Mucosa of descending colon (tissue), 3 donors: ENCODE measurements at regions not wholly inside any gene's neighbourhood (a gene's known extent, or its start where the extent isn't known, plus 50 kb on each side); places are given as distances from the start of the nearest gene placed in this dataset.

Experiments
- ATAC-seq: fragments of 200-7000 bp; cut with Tn5 transposase; one replicate; pipeline ENCODE4 v1.9.1; 2020; ENCODE audit warnings: mild to moderate bottlenecking, moderate library complexity
- DNase-seq, 3 donors: peaks; one replicate each; pipeline ENCODE4 v3.0.0-alpha.2; 2020
- H3K36me3 ChIP-seq: fragments of 200-600 bp; one replicate; pipeline ENCODE4 v1.8.0; 2021; ENCODE audit warnings: low read depth, mild to moderate bottlenecking
- H3K4me1 ChIP-seq: fragments of 200-600 bp; one replicate; pipeline ENCODE4 v1.8.0; 2021; ENCODE audit warnings: low read depth, mild to moderate bottlenecking
- H3K4me3 ChIP-seq: fragments of 200-600 bp; one replicate; pipeline ENCODE4 v1.8.0; 2021; ENCODE audit warnings: mild to moderate bottlenecking
- H3K9me3 ChIP-seq: fragments of 200-600 bp; one replicate; pipeline ENCODE4 v1.8.0; 2021; ENCODE audit warnings: mild to moderate bottlenecking
- intact Hi-C, 2 donors: fragments of 100-400 bp; cut with DNase I in 1 of 2; cut with micrococcal nuclease in 1 of 2; formaldehyde crosslinking; loops; one replicate each; pipeline versions ENCODE4 v1.11.0 to v1.11.1; 2022; cut with DNase I, micrococcal nuclease
- TF ChIP-seq, protein P1 (sequence below): fragments of 200-600 bp; IDR thresholded peaks from one replicate; pipeline ENCODE4 v1.8.0; 2022; ENCODE audit warnings: antibody characterized with exemption, mild to moderate bottlenecking
- donor health status: DM: no; HTN: no; CAD: no; lungs with moderate emphysema.
- donor health status: DM: no; HTN: no; CAD: no.
- donor health status: DM: no; HTN: yes; CAD: no.

DNA sequence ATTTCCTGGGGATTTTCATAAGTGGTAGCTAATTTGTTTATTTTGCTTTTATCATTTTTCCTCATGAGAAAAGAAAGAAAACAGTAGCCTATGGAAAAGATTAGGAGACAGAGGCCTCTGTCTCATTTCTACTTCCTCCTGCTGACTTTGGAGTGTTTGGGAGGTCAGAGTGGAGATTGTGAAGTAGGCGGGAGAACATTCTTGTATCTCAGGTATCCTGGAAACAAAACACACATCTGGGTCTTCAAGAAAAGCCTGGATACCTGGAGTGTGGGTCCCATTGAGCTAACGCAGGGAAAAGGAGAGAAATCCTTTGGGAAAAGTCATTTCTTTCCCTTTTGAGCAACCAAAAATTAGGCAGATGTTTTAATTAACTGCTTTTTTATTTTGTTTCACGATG is 161.5 kb upstream of the DMAC1 start:
- H3K4me1 ChIP-seq, result peaks cover 26% of the 10 kb centered on the region
- H3K36me3 ChIP-seq, result no peaks in the 10 kb centered on the region
- H3K4me3 ChIP-seq, result no peak overlapping the region
- H3K9me3 ChIP-seq, result no peaks in the 10 kb centered on the region
- intact Hi-C loops, result no loop called here
- DNase-seq, result no peak
- TF ChIP-seq, protein P1, sequence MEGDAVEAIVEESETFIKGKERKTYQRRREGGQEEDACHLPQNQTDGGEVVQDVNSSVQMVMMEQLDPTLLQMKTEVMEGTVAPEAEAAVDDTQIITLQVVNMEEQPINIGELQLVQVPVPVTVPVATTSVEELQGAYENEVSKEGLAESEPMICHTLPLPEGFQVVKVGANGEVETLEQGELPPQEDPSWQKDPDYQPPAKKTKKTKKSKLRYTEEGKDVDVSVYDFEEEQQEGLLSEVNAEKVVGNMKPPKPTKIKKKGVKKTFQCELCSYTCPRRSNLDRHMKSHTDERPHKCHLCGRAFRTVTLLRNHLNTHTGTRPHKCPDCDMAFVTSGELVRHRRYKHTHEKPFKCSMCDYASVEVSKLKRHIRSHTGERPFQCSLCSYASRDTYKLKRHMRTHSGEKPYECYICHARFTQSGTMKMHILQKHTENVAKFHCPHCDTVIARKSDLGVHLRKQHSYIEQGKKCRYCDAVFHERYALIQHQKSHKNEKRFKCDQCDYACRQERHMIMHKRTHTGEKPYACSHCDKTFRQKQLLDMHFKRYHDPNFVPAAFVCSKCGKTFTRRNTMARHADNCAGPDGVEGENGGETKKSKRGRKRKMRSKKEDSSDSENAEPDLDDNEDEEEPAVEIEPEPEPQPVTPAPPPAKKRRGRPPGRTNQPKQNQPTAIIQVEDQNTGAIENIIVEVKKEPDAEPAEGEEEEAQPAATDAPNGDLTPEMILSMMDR, result no peak
- ATAC-seq, result peak; percentile 26

DNA sequence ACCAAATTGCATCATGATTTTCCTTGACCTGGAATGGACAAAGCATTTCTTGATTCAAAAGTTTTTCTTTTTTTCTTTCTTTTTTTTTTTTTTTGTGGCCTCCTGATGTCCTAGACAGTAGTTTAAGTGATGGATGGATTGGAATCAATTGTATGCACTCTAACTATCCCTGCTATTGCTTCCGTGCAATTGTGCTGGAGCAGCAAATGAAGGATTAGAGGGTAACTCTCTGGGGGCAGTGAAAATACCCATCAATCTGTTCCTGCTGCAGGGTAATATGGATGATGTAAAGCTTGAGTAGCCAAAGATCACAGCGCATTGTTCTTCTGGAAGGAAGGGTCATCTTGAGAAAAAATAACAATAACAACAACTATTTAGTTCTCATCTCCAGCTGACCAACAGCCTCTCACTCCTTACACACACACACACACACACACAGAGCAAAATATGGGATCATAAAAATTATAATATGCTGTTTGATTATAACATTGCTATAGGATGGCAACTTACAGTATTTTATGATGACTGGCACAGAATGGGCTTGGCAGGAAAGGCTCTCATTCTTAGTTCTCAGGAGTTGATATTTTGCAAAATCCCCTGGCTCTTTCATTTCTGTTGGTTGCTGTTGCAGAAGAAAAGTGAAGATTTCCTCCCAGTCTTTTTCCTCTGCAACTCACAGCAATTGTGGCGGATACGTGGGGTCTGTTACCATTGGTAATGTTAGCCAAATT is 160.9 kb upstream of the DMAC1 start:
- TF ChIP-seq, protein P1, result no peak
- Histone ChIP-seq H3K4me1 (peaks cover 26% of the 10 kb centered on the region), H3K4me3 (no peak overlapping the region), H3K9me3 (no peaks in the 10 kb centered on the region), H3K36me3 (no peaks in the 10 kb centered on the region)
- intact Hi-C loops, result no loop called here
- DNase-seq (peak in 1 of 3 donors; percentile 49), ATAC-seq (peak; percentile 53)

DNA sequence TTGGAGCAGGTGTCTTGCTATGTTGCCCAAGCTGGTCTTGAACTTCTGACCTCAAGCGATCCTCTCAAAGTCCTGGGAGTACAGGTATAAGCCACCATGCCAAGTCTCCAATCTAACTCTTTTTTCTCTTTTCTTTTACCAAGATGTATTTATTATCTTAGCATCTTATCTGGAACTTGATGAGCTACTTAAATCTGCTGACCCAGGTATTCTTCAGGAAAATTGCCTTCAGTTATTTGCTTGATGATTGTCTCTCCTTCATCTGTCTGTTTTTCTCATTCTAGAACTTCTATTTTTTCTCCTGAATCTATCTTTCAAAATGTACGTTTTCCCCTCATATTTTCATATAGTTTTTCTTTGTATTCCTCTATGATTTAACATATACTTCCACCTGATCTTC is 158.2 kb upstream of the DMAC1 start:
- Histone ChIP-seq H3K36me3 (no peaks in the 10 kb centered on the region), H3K4me3 (no peak overlapping the region), H3K4me1 (peaks cover 26% of the 10 kb centered on the region), H3K9me3 (no peaks in the 10 kb centered on the region)
- TF ChIP-seq, protein P1, result no peak
- no peak for DNase-seq
- no peak for ATAC-seq
- intact Hi-C loops, result no loop called here

DNA sequence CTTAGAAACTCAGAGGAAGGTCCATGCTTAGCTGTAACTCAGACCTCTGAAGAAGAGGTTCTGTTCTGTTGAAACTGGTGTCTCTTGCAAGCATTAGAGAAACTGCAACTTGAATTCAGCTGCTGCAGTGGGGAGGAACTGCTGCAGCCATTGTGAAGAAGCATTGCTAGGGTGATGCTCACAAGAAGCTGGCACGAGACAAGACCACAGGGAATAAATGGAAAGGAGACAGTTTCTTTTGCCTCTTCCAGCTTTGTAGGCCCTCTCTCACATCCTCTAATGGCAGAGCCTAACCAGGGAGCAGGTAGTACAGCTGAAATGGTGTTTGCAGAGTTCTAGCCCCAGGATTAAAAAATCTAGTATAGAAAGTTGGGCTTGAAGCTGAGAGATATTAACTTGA is 148.0 kb upstream of the DMAC1 start:
- Histone ChIP-seq H3K9me3 (no peaks in the 10 kb centered on the region), H3K36me3 (no peaks in the 10 kb centered on the region), H3K4me1 (no peaks in the 10 kb centered on the region), H3K4me3 (no peak overlapping the region)
- TF ChIP-seq, protein P1, result no peak
- intact Hi-C loops, result no loop called here
- ATAC-seq, result no peak
- no peak for DNase-seq

DNA sequence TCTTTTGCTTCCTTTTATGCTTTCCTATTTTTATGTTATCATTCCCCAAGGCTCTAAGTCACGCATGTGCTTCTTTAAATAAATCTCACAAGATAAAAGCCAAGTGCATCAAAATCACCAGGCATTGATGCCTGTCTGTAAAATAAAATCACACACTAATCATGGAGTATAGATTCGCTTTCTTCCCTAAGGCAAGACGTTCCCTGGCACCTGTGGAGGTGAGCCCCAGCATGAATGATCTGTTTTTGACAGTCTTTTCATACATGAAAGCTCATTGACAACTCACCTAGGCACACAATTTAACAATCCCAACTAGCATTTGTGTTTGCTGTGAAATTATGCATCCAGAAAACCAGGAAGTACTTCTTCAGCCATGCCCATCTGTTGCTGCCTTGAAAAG is 146.9 kb upstream of the DMAC1 start:
- H3K9me3 ChIP-seq, result no peaks in the 10 kb centered on the region
- no peaks in the 10 kb centered on the region for H3K36me3 ChIP-seq
- intact Hi-C loops, result no loop called here
- ATAC-seq, result no peak
- H3K4me1 ChIP-seq, result no peaks in the 10 kb centered on the region
- H3K4me3 ChIP-seq, result no peak overlapping the region
- no peak for DNase-seq
- TF ChIP-seq, protein P1, result no peak

DNA sequence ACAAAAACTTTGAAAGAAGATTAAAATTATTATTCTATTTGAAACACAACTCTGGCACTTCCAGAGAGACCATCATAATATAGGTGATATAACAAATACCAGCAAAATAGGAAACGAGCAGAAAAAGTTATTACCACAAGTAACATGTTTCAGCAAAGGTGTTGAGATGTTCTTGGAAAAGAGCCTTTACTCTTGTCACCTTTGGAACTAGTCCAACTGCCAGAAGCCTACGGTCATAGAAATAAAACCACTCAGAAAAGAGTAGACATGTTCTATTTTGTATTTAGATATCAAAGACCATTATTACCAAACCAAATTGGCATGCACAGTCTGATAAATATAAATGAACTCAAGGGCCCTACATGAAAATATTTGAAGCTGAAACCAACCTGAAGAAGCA is 145.0 kb upstream of the DMAC1 start:
- Histone ChIP-seq H3K4me3 (no peak overlapping the region), H3K4me1 (no peaks in the 10 kb centered on the region), H3K36me3 (no peaks in the 10 kb centered on the region), H3K9me3 (peaks cover 8% of the 10 kb centered on the region)
- no peak for DNase-seq
- no peak for ATAC-seq
- TF ChIP-seq, protein P1, result no peak
- intact Hi-C loops, result no loop called here
